Thyroid gland (tissue), 4 donors: ENCODE measurements at regions not wholly inside any gene's neighbourhood (a gene's known extent, or its start where the extent isn't known, plus 50 kb on each side); places are given as distances from the start of the nearest gene placed in this dataset.

Source experiments
- DNase-seq, 2 donors: peaks; one replicate each; pipeline ENCODE4 v3.0.0-alpha.2; 2019
- H3K27ac ChIP-seq, 3 donors: fragments of 200-600 bp; sonication (generic); 1 replicate in 2 of 3; 2 replicates in 1 of 3; pipeline ENCODE4 v1.5.1; 2016 to 2019; ENCODE audit warnings: mild to moderate bottlenecking in 1 of 3, moderate library complexity in 1 of 3
- H3K27me3 ChIP-seq: fragments of 200-600 bp; sonication (generic); one replicate; pipeline ENCODE4 v1.5.1; 2019
- H3K36me3 ChIP-seq, 2 donors: fragments of 200-600 bp; sonication (generic); one replicate each; pipeline ENCODE4 v1.5.1; 2016 to 2019
- H3K4me1 ChIP-seq, 2 donors: fragments of 200-600 bp; sonication (generic); one replicate each; pipeline ENCODE4 v1.5.1; 2017 to 2019
- H3K4me3 ChIP-seq, 3 donors: fragments of 200-600 bp; sonication (generic); replicated peaks in 1 of 3; 1 replicate in 2 of 3; 2 replicates in 1 of 3; pipeline ENCODE4 v1.5.1; 2016; ENCODE audit warnings: mild to moderate bottlenecking in 1 of 3
- H3K9me3 ChIP-seq: fragments of 200-600 bp; sonication (generic); one replicate; pipeline ENCODE4 v1.5.1; 2017
- POLR2A ChIP-seq, 2 donors: fragments of 450-650 bp; IDR thresholded peaks; one replicate each; pipeline ENCODE4 v1.6.1; 2017; ENCODE audit warnings: antibody characterized with exemption in 2 of 2, mild to moderate bottlenecking in 2 of 2, moderate library complexity in 1 of 2
- WGBS, 2 donors: methylation state at CpG; one replicate each; pipeline ENCODE4 v1.1.5; 2017; 5-methylcytosine and 5-hydroxymethylcytosine counted together
- intact Hi-C: fragments of 100-400 bp; cut with DNase I; formaldehyde crosslinking; loops from one replicate; pipeline ENCODE4 v1.15.1; 2023
- TF ChIP-seq, protein P1 (sequence below), 6 experiments: fragments of 200-600 bp in 3 of 6; fragments of 450-650 bp in 3 of 6; sonication (generic) in 3 of 6; IDR thresholded peaks; one replicate each; pipeline ENCODE4 v1.5.1; 2016 to 2019; ENCODE audit warnings: antibody characterized with exemption in 6 of 6, mild to moderate bottlenecking in 2 of 6, inconsistent platforms in 1 of 6, moderate library complexity in 1 of 6

DNA sequence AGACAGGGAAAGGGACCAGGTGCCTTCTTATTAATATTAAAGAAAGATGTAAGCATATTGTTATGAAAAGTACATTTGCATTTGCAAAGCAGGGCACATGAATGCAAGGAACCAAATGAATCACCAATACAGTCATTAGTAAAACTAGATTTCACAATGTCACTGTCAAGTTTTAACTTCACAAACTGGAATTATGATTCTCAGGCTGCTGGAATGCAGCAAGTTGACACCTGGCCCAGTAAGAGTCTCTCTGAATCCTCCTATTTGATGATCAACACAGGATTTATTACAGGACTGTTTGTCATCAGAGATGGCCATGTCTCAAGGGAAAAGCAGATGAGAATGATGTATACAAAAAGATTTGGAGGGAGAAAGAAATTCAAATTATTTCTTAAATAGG is 72.9 kb upstream of the STK39 start:
- H3K4me3 ChIP-seq = no peak overlapping the region

DNA sequence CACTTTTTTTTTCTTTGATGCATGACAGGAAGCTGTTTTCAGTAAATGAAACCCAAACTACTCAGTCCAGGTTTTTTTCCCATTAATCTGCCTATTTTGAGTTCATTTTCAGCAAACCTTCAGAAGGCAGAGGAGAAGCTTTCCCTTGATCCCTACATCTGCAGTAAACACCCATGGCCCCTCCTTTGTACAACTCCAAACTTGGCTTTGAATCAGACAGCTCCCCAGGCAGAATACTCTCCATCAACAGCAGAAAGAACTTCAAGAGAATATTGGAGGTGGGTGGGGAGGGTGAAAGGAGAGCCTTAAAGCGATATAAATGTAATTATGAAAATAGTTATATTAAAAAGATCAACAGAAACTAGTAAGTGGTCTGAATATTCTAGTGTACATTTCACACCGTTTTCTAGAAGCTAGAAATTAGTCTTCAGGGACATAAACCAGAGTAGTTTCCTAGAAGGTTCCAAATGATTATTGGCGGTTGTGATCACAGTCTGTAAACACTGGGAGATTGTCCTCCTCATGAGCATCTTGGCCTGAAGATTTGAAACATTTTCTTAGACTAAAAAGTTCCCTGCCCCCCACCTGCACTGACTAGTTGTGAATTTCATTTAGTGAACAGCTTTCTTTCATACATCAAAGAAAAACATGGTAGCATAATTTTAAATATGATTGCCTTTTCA is 75.1 kb upstream of the STK39 start:
- 77 to 78% methylated on average over 3 of the region's 3 CpGs for WGBS, 2 donors
- no peak for DNase-seq
- intact Hi-C loops = no loop called here
- Histone ChIP-seq H3K4me1 (no peaks in the 10 kb centered on the region), H3K27me3 (no peaks in the 10 kb centered on the region), H3K36me3 (no peaks in the 10 kb centered on the region), H3K4me3 (no peak overlapping the region), H3K9me3 (no peaks in the 10 kb centered on the region), H3K27ac (no peak overlapping the region)
- TF ChIP-seq, protein P1, sequence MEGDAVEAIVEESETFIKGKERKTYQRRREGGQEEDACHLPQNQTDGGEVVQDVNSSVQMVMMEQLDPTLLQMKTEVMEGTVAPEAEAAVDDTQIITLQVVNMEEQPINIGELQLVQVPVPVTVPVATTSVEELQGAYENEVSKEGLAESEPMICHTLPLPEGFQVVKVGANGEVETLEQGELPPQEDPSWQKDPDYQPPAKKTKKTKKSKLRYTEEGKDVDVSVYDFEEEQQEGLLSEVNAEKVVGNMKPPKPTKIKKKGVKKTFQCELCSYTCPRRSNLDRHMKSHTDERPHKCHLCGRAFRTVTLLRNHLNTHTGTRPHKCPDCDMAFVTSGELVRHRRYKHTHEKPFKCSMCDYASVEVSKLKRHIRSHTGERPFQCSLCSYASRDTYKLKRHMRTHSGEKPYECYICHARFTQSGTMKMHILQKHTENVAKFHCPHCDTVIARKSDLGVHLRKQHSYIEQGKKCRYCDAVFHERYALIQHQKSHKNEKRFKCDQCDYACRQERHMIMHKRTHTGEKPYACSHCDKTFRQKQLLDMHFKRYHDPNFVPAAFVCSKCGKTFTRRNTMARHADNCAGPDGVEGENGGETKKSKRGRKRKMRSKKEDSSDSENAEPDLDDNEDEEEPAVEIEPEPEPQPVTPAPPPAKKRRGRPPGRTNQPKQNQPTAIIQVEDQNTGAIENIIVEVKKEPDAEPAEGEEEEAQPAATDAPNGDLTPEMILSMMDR (IDR thresholded peaks at IDR 0.05) = no peak
- TF ChIP-seq POLR2A (IDR thresholded peaks at IDR 0.05) = no peak

More for the DNA sequence above, 72.9 kb upstream of the STK39 start:
- Histone ChIP-seq H3K27me3 (no peaks in the 10 kb centered on the region), H3K36me3 (no peaks in the 10 kb centered on the region), H3K9me3 (no peaks in the 10 kb centered on the region), H3K27ac (no peak overlapping the region), H3K4me1 (no peaks in the 10 kb centered on the region)
- TF ChIP-seq POLR2A (IDR thresholded peaks at IDR 0.05) = no peak
- TF ChIP-seq, protein P1 (IDR thresholded peaks at IDR 0.05) = no peak
- intact Hi-C loops = no loop called here
- DNase-seq = no peak

DNA sequence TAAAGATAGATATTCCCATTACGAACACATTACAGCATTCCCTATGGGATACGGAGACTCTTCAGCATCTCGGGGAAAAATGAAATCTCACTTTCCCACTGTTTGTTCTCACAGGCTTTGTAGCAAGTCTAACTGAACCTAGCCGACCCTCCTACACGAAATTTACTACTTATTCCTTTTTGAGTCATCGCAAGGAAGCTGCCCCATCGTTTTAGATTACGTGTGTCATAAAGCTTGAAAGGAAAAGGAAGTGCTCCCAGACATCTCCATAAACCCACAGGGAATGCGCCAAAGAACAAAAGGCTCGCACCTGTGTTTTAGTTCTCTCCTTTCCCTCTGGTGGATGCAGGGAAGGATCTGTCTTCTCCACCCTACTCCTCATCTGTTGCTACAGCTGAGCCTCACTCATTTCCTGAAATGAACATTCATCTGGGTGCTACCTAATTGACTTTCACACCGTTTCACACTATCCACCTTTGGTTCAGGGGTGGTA is 76.2 kb upstream of the STK39 start:
- Histone ChIP-seq H3K9me3 (no peaks in the 10 kb centered on the region), H3K4me1 (no peaks in the 10 kb centered on the region), H3K36me3 (no peaks in the 10 kb centered on the region), H3K27ac (no peak overlapping the region), H3K27me3 (no peaks in the 10 kb centered on the region), H3K4me3 (no peak overlapping the region)
- 77 to 79% methylated on average over 11 of the region's 11 CpGs for WGBS, 2 donors
- intact Hi-C loops = no loop called here
- no peak for DNase-seq
- no peak for TF ChIP-seq POLR2A (IDR thresholded peaks at IDR 0.05)
- TF ChIP-seq, protein P1 (IDR thresholded peaks at IDR 0.05) = no peak

DNA sequence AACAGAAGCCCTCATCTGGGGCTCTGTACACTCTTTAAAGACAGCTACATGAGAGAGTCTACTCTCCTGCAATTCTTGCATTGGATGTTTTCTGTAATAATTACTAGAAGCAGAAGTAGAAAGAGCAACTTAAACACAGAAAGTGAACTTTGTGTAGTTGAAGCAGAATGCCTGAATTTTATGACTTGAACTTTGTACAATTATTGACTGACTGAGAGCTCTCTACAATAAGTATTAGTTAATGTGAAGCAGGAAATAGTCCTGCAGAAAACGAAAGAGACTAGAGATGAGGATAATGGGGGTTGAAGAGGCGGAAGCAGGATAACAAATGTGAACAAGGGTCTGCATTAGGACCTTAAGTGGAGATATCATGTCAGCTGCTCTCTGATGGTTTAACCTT is 79.2 kb upstream of the STK39 start:
- no peaks in the 10 kb centered on the region for H3K9me3 ChIP-seq
- WGBS, 2 donors = 63 to 72% methylated on average over 2 of the region's 2 CpGs
- no peak for DNase-seq
- H3K4me3 ChIP-seq = no peak overlapping the region
- no peak overlapping the region for H3K27ac ChIP-seq
- TF ChIP-seq, protein P1 (IDR thresholded peaks at IDR 0.05) = no peak
- TF ChIP-seq POLR2A (IDR thresholded peaks at IDR 0.05) = no peak
- no peaks in the 10 kb centered on the region for H3K4me1 ChIP-seq
- intact Hi-C loops = no loop called here
- H3K36me3 ChIP-seq = no peaks in the 10 kb centered on the region
- H3K27me3 ChIP-seq = no peaks in the 10 kb centered on the region

DNA sequence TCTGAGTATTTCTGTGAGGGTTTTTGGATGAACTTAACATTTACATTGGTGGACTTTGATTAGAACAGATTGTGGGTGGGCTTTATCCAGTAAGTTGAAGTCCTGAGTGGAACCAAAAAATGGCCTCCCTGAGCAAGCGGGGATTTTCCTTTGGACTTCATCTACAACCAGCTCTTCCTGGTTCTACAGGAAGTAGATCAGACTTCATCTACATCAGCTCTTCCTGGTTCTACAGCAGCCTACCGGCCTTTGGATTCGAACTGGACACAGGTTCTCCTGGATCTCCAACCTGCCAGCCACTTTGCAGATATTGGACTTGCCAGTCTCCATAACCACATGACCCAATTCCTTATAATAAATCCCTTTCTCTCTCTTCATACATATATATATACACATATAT is 79.9 kb upstream of the STK39 start:
- TF ChIP-seq POLR2A (IDR thresholded peaks at IDR 0.05) = no peak
- TF ChIP-seq, protein P1 (IDR thresholded peaks at IDR 0.05) = no peak
- H3K9me3 ChIP-seq = no peaks in the 10 kb centered on the region
- DNase-seq = no peak
- no peaks in the 10 kb centered on the region for H3K27me3 ChIP-seq
- H3K27ac ChIP-seq = no peak overlapping the region
- no peak overlapping the region for H3K4me3 ChIP-seq
- intact Hi-C loops = no loop called here
- no peaks in the 10 kb centered on the region for H3K4me1 ChIP-seq
- H3K36me3 ChIP-seq = no peaks in the 10 kb centered on the region
- WGBS, 2 donors = 92 to 97% methylated on average over 3 of the region's 3 CpGs
